Amygdala (tissue), 56 donors: ENCODE measurements at regions not wholly inside any gene's neighbourhood (a gene's known extent, or its start where the extent isn't known, plus 50 kb on each side); places are given as distances from the start of the nearest gene placed in this dataset.

ENCODE experiments used
- DNase-seq, 56 donors: peaks; one replicate each; lab custom pipeline; 2025; lab: John Stamatoyannopoulos, UW

DNA sequence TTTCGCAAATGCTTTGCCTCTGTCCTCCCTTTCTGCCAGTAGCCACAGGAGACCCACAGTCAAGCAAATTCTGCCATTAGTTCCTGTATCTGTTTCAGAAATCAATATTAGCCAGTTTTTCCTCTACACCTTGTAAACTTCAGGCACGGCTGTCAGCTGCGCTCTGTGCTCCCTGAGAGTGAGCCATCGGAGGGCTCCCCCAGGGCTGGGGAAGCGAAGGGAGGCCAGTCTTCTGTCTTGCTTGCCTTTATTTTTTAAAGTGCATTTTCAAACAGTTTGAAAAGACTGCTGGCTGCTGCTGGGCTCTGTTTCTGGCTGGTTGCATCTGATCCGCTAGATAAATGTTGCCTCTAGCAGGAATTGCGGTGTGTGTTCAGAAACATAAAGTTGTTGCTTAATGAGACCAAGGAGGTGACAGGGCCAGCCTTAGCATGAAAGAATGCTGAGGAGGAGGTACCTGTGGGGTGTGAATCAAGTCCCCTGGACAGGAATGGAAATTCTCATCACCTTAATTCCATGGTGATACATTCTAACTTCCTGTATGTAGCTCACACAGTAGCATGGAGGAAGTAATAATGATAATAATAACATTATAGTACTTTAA lies 421.7 kb upstream of the KIF2A start:
- no peak for DNase-seq

DNA sequence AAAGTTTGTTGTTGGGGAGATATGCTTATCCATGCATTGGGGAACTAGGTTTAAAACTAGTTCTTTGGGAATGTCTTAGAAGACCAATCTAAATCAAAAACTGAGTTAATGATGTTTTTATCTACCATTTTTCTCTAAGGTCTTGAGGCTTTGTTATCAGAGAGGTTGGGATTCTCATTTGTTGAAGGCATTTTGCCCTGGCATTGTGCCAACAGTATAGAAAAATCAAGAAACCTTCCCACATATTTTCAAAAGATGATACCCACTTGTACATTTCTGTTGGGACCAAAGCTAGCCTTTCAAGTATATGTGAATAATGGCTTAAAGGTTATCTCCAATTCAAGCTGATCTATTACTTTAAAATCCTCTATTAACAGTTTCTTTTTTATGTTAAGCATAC lies 419.8 kb upstream of the KIF2A start:
- DNase-seq, result no peak

DNA sequence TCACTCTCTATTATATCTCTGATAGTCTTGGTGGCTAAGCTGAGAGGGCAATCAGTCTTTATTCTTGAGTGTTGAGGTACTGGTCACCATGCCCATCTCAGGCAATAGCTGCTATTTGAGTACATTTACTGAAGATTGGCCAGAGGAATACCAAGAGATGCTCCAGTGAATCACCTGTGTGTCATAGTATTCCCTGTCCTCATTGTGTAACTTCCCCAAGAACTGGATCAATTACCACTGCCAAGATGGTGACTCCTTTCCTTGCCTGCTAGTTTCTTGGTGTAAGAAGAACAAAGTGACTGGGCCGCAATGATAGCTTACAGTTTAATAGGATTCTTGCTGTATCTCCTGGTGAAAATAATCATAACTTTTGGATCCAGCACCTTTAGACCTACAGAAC lies 418.7 kb upstream of the KIF2A start:
- no peak for DNase-seq

DNA sequence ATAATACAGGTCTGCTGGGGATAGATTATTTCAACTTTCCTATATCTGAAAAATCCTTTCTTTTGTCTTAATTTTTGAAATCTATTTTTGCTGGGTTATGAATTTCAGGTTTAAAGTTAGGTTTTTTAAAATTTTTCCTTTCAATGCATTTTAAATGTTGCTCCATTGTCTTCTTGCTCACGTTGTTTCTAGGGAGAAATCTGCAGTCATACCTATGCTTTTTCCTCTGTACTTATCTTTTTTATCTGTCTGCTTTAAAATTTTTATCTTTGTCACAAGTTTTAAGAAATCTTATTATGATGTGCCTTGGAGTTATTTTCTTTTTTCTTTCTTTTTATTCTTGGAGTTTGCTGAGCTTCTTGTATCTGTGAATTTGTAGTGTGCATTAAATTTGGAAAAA lies 412.0 kb upstream of the KIF2A start:
- DNase-seq, result no peak

DNA sequence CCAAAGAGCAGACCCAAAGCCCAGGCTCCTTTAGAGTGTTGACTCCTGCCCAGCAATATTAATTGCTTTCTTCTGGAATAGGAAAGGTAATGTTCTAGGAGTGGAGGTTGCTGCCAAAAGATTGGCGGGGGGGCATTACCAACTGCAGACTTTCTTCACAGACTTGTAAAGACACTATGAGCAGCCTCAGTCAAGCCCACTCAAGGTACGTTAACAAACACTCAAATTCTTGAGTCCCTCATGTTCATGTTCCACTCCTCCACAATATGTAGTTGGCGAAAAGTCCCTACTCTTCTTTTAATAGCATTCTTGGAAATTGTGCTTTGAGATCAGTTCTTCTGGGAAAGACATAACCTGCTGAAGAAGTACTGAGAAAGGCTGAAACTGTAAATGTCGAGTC lies 409.2 kb upstream of the KIF2A start:
- DNase-seq, result no peak

DNA sequence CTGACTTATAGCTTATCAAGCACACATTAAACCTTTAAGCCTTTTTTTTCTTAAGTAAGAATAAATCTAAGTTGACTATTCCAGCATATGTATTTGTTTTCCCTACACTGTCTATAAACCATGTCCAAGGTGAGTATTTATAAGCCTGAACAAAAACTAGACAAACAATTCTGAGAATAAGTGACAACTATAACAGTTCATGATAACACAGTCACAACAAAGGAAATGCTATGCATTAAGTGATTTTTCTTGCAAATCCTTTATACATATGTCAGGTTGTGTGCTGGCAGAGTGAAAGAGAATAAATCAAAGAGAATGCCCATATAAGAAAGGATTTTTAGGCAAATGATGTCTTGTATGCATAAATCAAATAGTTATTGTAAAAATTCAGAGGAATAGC lies 408.8 kb upstream of the KIF2A start:
- no peak for DNase-seq

DNA sequence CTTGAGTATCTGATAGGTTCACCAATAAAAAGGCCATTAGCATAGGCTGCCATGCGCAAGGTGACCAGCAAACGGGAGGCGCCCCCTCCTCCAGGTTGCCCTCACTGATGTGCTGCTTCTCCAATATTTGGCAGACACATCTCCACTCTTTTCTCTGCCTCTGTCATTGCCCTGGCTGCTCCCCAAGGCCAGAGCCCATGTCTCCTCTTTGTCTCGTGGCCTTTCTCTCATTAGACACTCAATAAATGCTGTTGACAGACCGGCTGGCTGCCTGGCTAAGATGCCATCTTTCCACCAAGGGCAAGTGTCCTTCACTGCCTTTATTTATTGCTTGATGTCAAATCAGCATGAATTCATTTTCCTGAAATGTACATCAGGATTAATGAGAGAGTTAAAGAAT lies 404.0 kb upstream of the KIF2A start:
- DNase-seq, result no peak

DNA sequence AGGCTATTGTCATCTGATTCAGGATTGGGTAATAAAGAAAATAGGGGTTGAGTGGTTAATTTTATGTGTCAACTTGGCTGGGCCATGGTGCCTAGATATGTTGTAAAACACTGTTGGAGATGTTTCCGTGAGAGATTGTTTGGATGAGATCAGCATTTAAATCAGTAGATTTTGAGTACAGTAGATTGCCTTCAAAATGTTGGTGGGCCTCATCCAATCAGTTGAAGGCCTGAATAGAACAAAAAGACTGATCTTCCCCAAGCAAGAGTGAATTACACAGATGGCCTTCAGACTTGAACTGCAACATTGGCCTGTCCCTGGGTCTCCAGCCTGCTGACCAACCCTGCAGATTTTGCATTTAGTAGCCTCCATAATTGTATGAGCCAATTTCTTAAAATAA lies 401.3 kb upstream of the KIF2A start:
- DNase-seq, result no peak

DNA sequence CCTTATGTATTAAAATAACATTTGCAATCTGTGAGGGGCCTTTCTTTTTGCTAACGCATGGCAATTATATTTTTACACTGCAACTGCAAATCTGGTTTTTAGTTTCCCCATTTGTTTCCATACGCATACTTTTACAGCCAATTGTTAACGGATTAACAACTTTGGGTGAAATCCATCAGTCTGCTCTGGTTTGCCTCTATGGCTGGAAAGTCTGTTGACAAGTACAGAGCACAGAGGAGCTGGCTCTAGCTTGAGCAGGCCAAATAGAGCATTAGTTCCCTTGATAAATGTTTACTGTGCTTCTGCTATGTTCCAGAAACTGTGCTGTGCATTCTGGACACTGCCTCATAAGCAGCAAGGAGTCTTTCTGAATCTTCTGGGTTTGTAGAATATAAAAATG lies 400.4 kb upstream of the KIF2A start:
- no peak for DNase-seq

DNA sequence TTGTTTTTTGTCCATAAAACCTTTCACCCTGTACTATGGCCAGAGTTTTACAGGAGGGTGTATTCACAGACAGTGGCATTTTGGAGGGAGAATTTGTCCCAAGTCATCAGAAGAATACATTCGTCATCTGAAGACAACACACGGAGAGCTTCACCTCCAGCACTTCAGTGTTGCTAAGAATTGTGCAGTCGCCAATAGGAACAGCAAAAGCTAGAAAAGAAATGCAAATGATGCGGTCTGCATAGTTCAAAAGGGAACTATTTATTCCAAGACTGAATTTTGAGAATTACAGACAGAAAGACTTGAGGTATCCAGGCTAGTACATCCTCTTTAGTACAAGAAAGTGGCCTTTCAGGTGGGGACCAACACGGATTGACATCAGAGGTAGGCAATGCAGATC lies 399.2 kb upstream of the KIF2A start:
- DNase-seq, result no peak

DNA sequence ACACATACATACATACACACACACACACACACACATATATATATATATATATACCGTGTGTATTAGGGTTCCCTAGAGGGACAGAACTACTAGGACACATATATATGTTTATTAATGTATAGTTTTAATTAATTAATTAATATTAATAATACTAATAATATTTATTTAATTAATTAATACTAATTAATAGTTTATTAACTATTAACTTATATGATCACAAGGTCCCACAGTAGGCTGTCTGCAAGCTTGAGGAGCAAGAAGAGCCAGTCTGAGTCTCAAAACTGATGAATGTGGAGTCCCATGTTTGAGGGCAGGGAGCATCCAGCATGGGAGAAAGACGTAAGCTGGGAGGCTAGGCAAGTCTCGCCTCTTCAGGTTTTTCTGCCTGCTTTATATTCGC lies 398.0 kb upstream of the KIF2A start:
- no peak for DNase-seq

DNA sequence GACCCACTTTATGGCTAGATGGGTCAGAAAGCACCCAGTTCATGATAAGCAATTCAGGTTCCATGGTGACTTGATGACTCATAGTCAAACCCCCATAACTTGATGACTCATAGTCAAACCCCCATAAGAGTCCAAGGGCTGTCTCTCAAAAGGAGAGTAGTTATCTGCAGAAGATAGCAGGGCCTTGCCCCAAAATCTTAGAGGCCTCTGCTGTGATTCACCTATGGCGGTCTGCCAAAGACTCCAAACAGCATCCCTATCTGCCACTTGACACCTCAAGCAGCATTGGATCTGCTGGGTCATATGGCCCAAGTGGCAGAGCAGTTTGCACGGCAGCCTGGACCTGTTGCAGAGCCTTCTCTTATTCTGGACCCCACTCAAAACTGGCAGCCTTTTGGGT lies 395.2 kb upstream of the KIF2A start:
- no peak for DNase-seq

DNA sequence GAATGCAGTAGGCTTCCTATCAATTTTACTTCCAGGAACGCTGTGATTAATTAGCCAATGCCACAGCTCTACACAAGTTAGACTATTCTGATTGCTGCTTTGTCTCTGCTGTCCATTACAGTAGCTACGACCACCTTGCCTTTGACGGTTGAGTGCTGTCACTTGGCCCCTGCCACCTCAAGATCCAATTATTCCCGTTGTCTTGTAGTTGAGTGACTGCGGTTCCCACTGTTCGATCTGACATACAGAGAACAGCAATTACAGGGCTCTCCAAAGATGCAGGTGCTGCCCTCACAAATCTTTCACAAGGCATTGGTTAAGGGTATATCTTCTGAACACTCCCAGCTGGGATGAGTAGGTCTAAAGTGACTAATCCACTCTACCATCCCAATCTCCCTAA lies 393.4 kb upstream of the KIF2A start:
- DNase-seq, result no peak

DNA sequence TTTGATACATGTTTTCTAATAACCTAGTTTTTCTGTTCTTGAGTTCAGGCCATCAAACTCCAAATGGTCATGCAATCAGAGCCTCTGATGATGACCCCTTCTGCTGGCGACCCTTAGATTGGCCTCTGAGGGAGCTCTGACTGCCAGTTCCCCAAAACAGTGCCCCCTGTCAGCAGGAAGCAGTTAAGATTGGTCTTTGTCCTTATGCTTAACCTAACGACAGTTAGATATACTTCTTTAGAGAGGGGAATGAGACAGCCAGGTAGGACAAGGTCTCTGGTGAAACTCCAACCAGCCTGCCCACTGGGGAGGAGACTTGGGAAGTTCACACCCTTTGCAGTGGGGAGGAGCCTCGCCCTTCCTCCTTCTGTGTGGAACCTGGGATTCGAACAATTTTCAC lies 390.4 kb upstream of the KIF2A start:
- DNase-seq, result no peak

DNA sequence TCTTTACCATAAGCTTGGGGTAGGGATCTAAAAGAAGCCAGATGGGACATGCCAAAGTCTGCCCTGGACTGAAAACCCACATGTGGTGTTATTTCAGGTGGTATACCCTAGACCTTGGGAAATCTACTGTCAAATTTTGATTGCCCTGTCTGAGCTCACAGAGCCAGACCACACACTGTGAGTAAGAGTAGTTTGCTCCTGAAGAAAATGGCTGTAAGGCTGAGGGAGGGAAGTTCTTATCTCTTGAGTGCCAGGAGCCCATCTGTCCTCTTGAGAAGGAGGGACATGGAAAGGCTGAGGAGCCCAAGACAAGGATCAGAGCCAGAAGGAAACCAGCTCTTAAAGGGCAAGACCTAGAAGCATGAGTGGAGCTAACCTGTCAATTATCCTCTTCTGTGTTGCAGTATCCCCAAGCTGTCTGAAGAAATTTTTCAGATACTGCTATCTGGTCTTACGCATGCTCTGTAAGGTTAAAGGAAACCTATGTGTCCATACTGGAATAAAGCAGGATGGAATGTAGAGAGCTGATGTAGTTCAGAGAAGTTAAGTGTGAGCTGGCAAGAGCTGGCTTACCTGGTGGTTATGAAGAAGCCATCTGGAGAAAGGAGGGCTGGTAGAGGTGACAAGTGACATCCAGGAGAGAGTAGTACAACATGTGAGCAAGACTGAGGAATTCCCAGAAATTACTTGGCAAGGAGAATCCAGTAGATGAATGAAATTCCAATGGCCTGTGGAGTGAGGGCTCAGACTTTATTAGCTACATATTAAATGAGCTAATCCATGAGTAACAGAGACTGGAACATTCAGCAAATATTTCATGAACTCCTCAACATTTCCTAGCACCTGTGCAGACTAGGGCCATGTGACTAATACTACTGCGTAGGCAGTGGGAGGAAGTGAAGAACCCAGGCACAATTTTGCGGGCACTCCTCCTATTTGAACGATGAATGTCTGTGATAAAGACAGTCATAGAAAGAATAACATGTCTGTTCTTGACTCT lies 389.1 kb upstream of the KIF2A start:
- DNase-seq, result no peak

DNA sequence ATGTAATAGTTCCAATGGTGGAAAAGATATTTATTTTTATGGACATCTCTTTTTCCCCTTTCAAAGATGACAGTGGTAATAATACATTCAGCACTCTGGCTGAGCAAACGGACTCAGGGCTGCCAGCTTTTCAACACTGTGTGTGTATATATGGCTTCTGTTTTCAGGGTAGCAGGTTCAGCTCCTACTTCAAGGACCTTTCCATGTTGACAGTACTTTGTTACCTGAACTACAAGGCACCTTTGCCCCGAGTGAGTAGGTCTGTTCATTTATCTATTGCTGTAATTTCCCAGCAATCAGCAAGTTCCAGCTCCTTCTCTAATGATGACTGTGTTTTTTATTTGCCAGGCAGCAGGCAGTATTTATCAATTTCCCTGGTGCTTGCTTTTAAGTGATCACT lies 387.4 kb upstream of the KIF2A start:
- no peak for DNase-seq

DNA sequence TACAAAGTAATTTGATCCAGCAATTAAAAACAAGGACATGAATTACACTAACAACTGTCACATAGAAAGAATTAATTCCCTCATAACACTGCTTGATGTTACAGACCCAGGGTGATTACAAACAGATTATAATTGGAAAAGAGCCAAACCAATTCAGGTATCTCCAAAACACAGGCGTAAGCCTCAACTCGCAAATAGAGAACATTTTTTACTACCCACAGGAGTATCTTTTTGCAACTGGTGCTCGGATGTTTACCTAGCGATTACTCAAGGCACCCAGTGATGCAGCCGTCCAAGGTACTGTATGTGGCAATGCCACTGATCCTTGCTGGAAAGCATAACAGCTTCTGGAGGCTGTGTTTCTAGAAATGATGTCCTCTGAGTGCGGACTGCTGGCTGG lies 386.1 kb upstream of the KIF2A start:
- no peak for DNase-seq

DNA sequence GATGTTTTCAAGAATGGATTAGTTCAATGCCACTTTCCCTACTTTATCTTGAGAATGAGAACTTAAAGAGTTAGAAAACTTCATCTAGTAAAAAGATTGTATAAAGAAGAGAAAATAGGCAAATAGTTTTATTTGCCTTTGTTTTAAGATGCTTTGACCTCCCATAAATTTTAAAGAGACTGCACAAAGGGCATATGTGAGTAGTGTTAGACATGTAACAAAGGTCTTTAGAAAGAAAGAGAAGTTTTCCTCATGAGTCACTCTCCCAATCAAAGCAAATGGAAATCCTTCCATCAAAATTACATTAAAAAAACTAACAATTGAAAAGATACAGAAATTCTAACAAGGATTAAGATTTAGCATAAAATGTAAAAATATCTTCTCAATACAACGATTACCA lies 381.8 kb upstream of the KIF2A start:
- no peak for DNase-seq

DNA sequence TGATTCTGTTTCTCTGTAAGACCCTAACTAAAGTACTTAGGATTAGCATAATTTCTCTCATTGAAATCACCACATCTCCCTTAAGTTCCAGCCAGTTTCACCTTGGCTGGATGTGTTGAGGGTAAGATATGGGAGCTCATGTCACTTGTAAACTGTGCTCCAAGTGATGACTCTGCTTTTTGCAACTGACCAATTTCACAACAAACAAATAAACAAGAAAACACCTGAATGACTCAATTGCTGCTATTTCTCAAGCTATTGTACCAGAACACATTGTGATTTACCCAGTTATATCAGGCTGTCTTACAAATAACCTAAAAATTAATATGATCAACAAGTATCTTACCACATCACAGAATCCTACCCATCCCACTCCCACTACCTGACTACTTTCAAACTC lies 379.1 kb upstream of the KIF2A start:
- DNase-seq, result no peak

DNA sequence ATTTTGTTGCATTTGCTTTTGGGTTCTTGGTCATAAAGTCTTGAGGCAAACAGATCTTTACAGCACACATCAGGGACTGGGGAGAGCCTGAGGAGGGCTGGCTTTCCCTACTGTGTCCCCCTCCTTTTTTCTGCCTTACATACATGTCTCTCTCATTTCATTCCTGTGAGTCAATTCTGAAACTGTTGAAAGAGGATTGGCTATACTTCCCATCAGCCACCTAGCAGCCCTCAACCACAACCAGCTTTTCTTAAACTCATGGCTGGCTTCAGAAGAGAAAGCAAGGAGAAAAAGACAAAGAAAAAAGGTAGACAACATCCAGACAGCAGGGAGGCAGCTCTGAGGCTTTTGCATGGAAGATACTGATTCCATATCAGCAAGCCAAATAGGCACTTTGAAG lies 374.8 kb upstream of the KIF2A start:
- DNase-seq, result no peak

DNA sequence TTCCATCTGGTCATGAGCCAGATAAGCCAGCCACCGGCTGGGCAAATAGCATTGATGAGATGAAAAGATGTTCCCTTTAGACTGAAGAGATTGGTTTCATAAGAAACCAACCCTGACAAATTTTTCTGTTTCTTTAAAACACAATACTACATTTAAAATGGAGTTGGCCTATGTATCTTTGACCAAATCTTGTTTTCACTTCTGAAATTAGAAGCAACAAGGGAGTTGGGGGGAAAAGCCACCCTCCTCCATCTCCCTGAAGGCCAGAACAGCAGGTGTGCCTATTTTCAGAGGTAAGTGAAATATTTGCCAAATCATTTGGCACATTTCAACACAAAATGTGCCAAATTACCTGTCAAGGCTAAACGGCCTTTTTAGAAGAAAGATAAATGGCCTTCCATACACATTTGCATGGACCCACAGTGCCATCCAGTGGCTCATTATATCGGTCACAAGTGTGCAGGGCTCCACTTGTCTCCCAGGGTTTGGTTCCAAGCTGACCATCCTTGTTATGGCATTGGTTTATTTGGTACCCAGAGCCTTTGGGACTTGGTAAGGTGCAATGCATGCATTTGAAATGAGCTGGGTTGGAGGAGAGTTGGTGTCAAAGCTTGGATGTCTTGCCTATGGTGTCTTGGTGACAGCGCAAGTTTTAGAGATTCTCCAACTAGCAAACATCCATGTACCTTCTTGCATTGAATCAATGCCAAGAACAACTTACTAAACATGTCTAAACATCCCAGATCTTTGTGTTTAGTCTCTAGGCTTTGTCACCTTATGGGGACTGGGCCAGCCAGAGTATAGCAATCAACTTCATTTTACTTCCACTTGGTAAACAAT lies 372.0 kb upstream of the KIF2A start:
- peak in 43 of 56 donors; percentile 1 to 82 (median 26) for DNase-seq
